Kidney (tissue), 13 donors: ENCODE measurements at regions not wholly inside any gene's neighbourhood (a gene's known extent, or its start where the extent isn't known, plus 50 kb on each side); places are given as distances from the start of the nearest gene placed in this dataset.

Experiments used
- DNase-seq, 5 donors: peaks; one replicate each; pipeline ENCODE4 v3.0.0-alpha.2; 2013 to 2020
- FAIRE-seq: peaks from 2 replicates; lab custom pipeline; 2012; peaks lifted over from hg19 to GRCh38; lab: Jason Lieb, UNC
- H3K27ac ChIP-seq, 2 donors: one replicate each; pipeline ENCODE4 v1.7.0; 2013; ENCODE audit warnings: low read depth in 2 of 2, low read length in 2 of 2, inconsistent platforms in 1 of 2
- H3K27me3 ChIP-seq: one replicate; pipeline ENCODE4 v1.7.1; 2013; ENCODE audit warnings: low read length, inconsistent platforms; ENCODE audit not compliant: control insufficient read depth, insufficient read depth
- H3K36me3 ChIP-seq, 3 donors: one replicate each; pipeline versions ENCODE4 v1.7.0 to v1.7.1; 2013; ENCODE audit warnings: low read length in 3 of 3, control low read depth in 1 of 3, inconsistent platforms in 1 of 3; ENCODE audit not compliant: insufficient read depth in 3 of 3, control insufficient read depth in 2 of 3
- H3K4me1 ChIP-seq, 3 donors: one replicate each; pipeline versions ENCODE4 v1.7.0 to v1.7.1; 2013; ENCODE audit warnings: low read length in 3 of 3, inconsistent platforms in 1 of 3, low read depth in 1 of 3; ENCODE audit not compliant: control insufficient read depth in 2 of 3, insufficient read depth in 2 of 3
- H3K4me3 ChIP-seq, 3 donors: one replicate each; pipeline versions ENCODE4 v1.7.0 to v1.8.1; 2013; ENCODE audit warnings: low read length in 3 of 3, control low read depth in 1 of 3, inconsistent platforms in 1 of 3
- H3K9ac ChIP-seq, 3 donors: one replicate each; pipeline versions ENCODE4 v1.7.0 to v1.7.1; 2013; ENCODE audit warnings: low read length in 3 of 3, control low read depth in 1 of 3, inconsistent platforms in 1 of 3
- H3K9me3 ChIP-seq, 3 donors: one replicate each; pipeline versions ENCODE4 v1.7.0 to v1.7.1; 2013; ENCODE audit warnings: low read length in 3 of 3, control low read depth in 1 of 3, inconsistent platforms in 1 of 3; ENCODE audit not compliant: control insufficient read depth in 2 of 3, insufficient read depth in 1 of 3
- CTCF ChIP-seq: IDR thresholded peaks from 3 replicates; pipeline ENCODE4 v1.5.1; 2012; ENCODE audit warnings: mild to moderate bottlenecking, moderate library complexity, borderline replicate concordance; ENCODE audit not compliant: insufficient read depth; ENCODE audit errors: extremely low read depth
- intact Hi-C: fragments of 100-400 bp; cut with DNase I; formaldehyde crosslinking; loops from one replicate; pipeline ENCODE4 v1.11.1; 2022
- donor health status: control.
- donor health status: control.
- donor health status: control.
- donor health status: control.
- donor health status: control.
- donor health status: DM: yes; HTN: yes; CAD: no.
- donor health status: Normal renal cell carcinoma (clear cell type).

DNA sequence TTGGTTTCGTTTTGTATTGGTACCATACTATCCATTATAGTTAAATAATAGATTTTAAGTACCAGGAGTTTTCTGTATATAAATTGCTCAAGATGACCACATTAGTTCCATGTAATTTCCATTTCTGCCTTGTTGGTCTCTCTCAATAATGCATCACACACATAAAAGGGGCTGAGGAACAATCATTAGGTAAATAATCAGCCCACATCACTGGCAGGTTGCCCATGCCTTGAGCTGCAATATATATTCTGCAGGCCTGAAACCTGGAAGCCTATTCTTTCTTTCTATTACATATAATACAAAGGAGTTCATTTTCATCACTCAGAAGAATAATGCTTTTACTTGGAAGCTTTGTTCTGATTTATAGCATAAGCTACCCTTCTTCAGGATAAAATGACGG is 616.1 kb upstream of the PKDCC start:
- no peaks in the 10 kb centered on the region for H3K27me3 ChIP-seq
- H3K27ac ChIP-seq: no peak overlapping the region
- no peaks in the 10 kb centered on the region for H3K36me3 ChIP-seq
- intact Hi-C loops: no loop called here
- FAIRE-seq (no peak), DNase-seq (peak in 3 of 5 donors; percentile 11 to 43 (median 35))
- no peak overlapping the region for H3K4me3 ChIP-seq
- no peak for TF ChIP-seq CTCF
- no peak overlapping the region for H3K9ac ChIP-seq
- H3K4me1 ChIP-seq: no peaks in the 10 kb centered on the region
- no peaks in the 10 kb centered on the region for H3K9me3 ChIP-seq

DNA sequence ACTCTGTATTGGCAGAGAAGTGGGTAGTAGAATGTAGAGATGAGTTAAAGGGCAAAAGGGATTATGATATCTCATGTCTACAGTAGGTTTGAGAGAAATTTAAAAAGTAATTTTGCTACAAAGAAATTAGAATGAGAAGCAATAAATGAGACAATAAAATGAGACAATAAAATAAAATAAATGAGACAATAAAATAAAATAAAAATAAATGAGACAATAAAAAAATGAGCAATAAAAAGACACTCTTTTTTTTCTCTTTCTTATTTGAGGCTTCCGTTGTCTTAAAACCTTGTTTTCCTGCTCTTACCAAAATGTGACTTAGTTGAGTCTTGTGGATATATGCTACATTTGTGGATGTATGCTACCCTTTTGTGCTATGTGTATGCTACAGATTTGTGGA is 615.4 kb upstream of the PKDCC start:
- H3K27me3 ChIP-seq: no peaks in the 10 kb centered on the region
- DNase-seq (no peak), FAIRE-seq (peak; percentile 23)
- no peak overlapping the region for H3K9ac ChIP-seq
- H3K27ac ChIP-seq: no peak overlapping the region
- no peaks in the 10 kb centered on the region for H3K4me1 ChIP-seq
- peaks cover 0 to 3% (median 2%) of the 10 kb centered on the region in 3 donors for H3K9me3 ChIP-seq
- intact Hi-C loops: no loop called here
- H3K36me3 ChIP-seq: no peaks in the 10 kb centered on the region
- no peak for TF ChIP-seq CTCF
- H3K4me3 ChIP-seq: no peak overlapping the region

GRCh38 chr2:41434991-41435390 is 612.8 kb upstream of the PKDCC start:
- peaks cover 0 to 3% (median 2%) of the 10 kb centered on the region in 3 donors for H3K9me3 ChIP-seq

More at GRCh38 chr2:41434991-41435390, 612.8 kb upstream of the PKDCC start:
- H3K9ac ChIP-seq: no peak overlapping the region
- DNase-seq (no peak), FAIRE-seq (no peak)
- no peaks in the 10 kb centered on the region for H3K27me3 ChIP-seq
- no peak overlapping the region for H3K4me3 ChIP-seq
- H3K4me1 ChIP-seq: no peaks in the 10 kb centered on the region
- intact Hi-C loops: no loop called here
- H3K36me3 ChIP-seq: no peaks in the 10 kb centered on the region
- no peak overlapping the region for H3K27ac ChIP-seq
- no peak for TF ChIP-seq CTCF
